Activated CD4-positive, alpha-beta T cell treated with anti-CD3 and anti-CD28 coated beads for 36 hours (primary cell): ENCODE measurements at regions not wholly inside any gene's neighbourhood (a gene's known extent, or its start where the extent isn't known, plus 50 kb on each side); places are given as distances from the start of the nearest gene placed in this dataset.

ENCODE experiments used
- ATAC-seq: fragments of 200-7000 bp; cut with Tn5 transposase; one replicate; pipeline ENCODE4 v1.10.0; 2021; ENCODE audit warnings: mild to moderate bottlenecking, moderate library complexity
- CTCF ChIA-PET: fragments of 350-600 bp; sonication (Branson Sonifier 250); formaldehyde crosslinking; loops from one replicate; lab custom pipeline; 2021; ENCODE audit warnings: antibody characterized with exemption; lab: Charles Lee
- POLR2A ChIA-PET: fragments of 350-600 bp; sonication (Branson Sonifier 250); formaldehyde crosslinking; loops from one replicate; lab custom pipeline; 2021; ENCODE audit warnings: antibody characterized with exemption, inconsistent platforms; lab: Charles Lee
- DNase-seq: peaks from one replicate; pipeline ENCODE4 v3.0.0-alpha.2; 2020
- H3K27ac Mint-ChIP-seq: one replicate; pipeline ENCODE4 v1.8.0; 2021; ENCODE audit warnings: mixed read lengths
- H3K27me3 Mint-ChIP-seq: one replicate; pipeline ENCODE4 v1.8.0; 2021; ENCODE audit warnings: mixed read lengths
- H3K36me3 Mint-ChIP-seq: one replicate; pipeline ENCODE4 v1.8.0; 2021; ENCODE audit warnings: low read depth, mixed read lengths
- H3K4me1 Mint-ChIP-seq: one replicate; pipeline ENCODE4 v1.8.0; 2021; ENCODE audit warnings: mixed read lengths
- H3K4me3 Mint-ChIP-seq: one replicate; pipeline ENCODE4 v1.8.0; 2021; ENCODE audit warnings: mild to moderate bottlenecking, moderate library complexity, mixed read lengths
- H3K9me3 Mint-ChIP-seq: one replicate; pipeline ENCODE4 v1.8.0; 2021; ENCODE audit warnings: low read depth, mixed read lengths
- intact Hi-C, 2 experiments: fragments of 100-400 bp; cut with DNase I in 1 of 2; cut with micrococcal nuclease in 1 of 2; formaldehyde crosslinking; loops; one replicate each; pipeline versions ENCODE4 v1.14.2 to v1.15.1; 2022 to 2024; cut with DNase I, micrococcal nuclease

- no peak for ATAC-seq
- peak; percentile 24 for DNase-seq
- H3K4me3 Mint-ChIP-seq = no peak overlapping the region
- H3K36me3 Mint-ChIP-seq = no peaks in the 10 kb centered on the region
- H3K27ac Mint-ChIP-seq = no peak overlapping the region
- intact Hi-C loops = loop anchor here in 1 of 2 experiments (10.0 kb wide), 2 partner anchors 370 to 460 kb away; no protein-coding TSS in a partner anchor
- H3K4me1 Mint-ChIP-seq = no peaks in the 10 kb centered on the region
- no peaks in the 10 kb centered on the region for H3K9me3 Mint-ChIP-seq
- H3K27me3 Mint-ChIP-seq = no peaks in the 10 kb centered on the region
- ChIA-PET POLR2A (no interaction called here), CTCF (interaction anchor here (0.7 kb wide), 2 partner anchors 51 to 1700 kb away, joined by 3 to 4 read pairs; no protein-coding TSS in a partner anchor)
Observed at GRCh38 chr18:75884728-75885127, 457.2 kb upstream of the SMIM21 start.

DNA sequence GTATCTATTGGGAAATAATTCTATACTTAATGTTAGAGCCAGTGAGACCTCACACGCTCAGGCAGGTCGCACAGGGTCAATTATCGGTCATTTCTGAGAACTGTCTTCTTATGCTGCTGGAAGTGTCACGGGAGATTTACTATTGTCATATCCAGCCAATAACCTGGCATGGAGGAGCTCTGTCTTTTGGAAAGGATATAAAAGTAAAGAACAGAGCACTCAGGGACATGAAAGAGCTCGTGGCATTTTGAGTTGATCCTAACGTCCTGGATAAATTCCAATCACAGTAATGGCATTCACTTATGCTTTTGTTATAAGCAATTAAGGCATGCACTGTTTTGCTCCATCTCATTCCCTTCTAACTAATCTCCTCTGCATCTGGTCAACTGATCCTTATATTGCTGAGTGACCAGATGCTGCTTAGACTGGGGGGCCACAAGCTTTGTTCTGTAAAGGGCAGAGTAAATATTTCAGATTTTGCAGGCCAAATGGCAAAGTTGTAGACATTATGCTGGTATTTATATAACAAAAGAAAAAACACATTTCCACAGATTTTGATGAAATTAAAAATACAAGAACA lies 453.5 kb upstream of the SMIM21 start:
- peaks cover 9% of the 10 kb centered on the region for H3K9me3 Mint-ChIP-seq
- no peak for ATAC-seq
- H3K36me3 Mint-ChIP-seq = no peaks in the 10 kb centered on the region
- peaks cover 4% of the 10 kb centered on the region for H3K27me3 Mint-ChIP-seq
- no peak overlapping the region for H3K27ac Mint-ChIP-seq
- no peak overlapping the region for H3K4me3 Mint-ChIP-seq
- intact Hi-C loops = loop anchor here in 1 of 2 experiments (10.0 kb wide), 2 partner anchors 374 to 464 kb away; no protein-coding TSS in a partner anchor
- H3K4me1 Mint-ChIP-seq = no peaks in the 10 kb centered on the region
- no peak for DNase-seq
- ChIA-PET CTCF (no interaction called here), POLR2A (no interaction called here)

DNA sequence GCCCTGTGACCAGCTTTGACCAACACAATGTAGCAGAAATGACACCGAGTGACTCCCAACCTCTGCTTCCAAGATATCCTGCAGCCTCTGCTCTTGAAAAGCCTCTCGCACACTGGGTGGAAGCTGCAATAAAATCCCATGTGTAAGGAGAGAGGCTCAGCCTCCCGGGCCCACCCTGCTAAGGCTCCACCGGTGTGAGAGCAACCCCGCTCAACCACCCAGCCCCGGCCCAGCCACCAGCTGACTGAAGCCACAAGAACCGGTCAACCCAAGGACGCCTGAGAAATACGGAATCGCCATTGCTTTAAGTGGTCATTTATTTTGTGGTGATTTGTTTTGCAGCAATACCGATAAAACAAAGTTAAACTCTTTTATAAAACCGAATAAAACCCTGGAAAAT lies 452.8 kb upstream of the SMIM21 start:
- DNase-seq (no peak), ATAC-seq (no peak)
- CTCF ChIA-PET = interaction anchor here (0.9 kb wide), 1 partner anchor 374 kb away, joined by 3 read pairs; no protein-coding TSS in a partner anchor
- no peaks in the 10 kb centered on the region for H3K4me1 Mint-ChIP-seq
- POLR2A ChIA-PET = no interaction called here
- intact Hi-C loops = loop anchor here in 1 of 2 experiments (10.0 kb wide), 2 partner anchors 375 to 465 kb away; no protein-coding TSS in a partner anchor
- peaks cover 4% of the 10 kb centered on the region for H3K27me3 Mint-ChIP-seq
- H3K4me3 Mint-ChIP-seq = no peak overlapping the region
- no peaks in the 10 kb centered on the region for H3K36me3 Mint-ChIP-seq
- H3K27ac Mint-ChIP-seq = no peak overlapping the region
- H3K9me3 Mint-ChIP-seq = peaks cover 9% of the 10 kb centered on the region

- Mint-ChIP-seq H3K36me3 (no peaks in the 10 kb centered on the region), H3K4me3 (no peak overlapping the region), H3K4me1 (no peaks in the 10 kb centered on the region), H3K27me3 (peaks cover 4% of the 10 kb centered on the region), H3K27ac (no peak overlapping the region), H3K9me3 (peaks cover 9% of the 10 kb centered on the region)
- ATAC-seq = no peak
- no peak for DNase-seq
- ChIA-PET POLR2A (no interaction called here), CTCF (interaction anchor here (0.6 to 0.9 kb wide), 2 partner anchors 120 to 373 kb away, joined by 3 read pairs; no protein-coding TSS in a partner anchor)
- intact Hi-C loops = no loop called here
Observed at GRCh38 chr18:75879196-75879595, 451.7 kb upstream of the SMIM21 start.

GRCh38 chr18:75875559-75875958 lies 448.1 kb upstream of the SMIM21 start:
- intact Hi-C loops = no loop called here
- DNase-seq (no peak), ATAC-seq (no peak)
- CTCF ChIA-PET = no interaction called here
- Mint-ChIP-seq H3K4me3 (no peak overlapping the region), H3K27ac (no peak overlapping the region), H3K9me3 (peaks cover 9% of the 10 kb centered on the region), H3K4me1 (no peaks in the 10 kb centered on the region), H3K27me3 (peaks cover 6% of the 10 kb centered on the region), H3K36me3 (no peaks in the 10 kb centered on the region)
- POLR2A ChIA-PET = no interaction called here

GRCh38 chr18:75874401-75875089 lies 447.0 kb upstream of the SMIM21 start:
- H3K36me3 Mint-ChIP-seq = no peaks in the 10 kb centered on the region
- DNase-seq (no peak), ATAC-seq (no peak)
- peaks cover 6% of the 10 kb centered on the region for H3K27me3 Mint-ChIP-seq
- H3K4me3 Mint-ChIP-seq = no peak overlapping the region
- peaks cover 9% of the 10 kb centered on the region for H3K9me3 Mint-ChIP-seq
- POLR2A ChIA-PET = no interaction called here
- no peak overlapping the region for H3K27ac Mint-ChIP-seq
- CTCF ChIA-PET = no interaction called here
- no peaks in the 10 kb centered on the region for H3K4me1 Mint-ChIP-seq
- intact Hi-C loops = no loop called here

GRCh38 chr18:75871596-75871995 lies 444.1 kb upstream of the SMIM21 start:
- no peak overlapping the region for H3K4me3 Mint-ChIP-seq
- POLR2A ChIA-PET = no interaction called here
- ATAC-seq = no peak
- no peaks in the 10 kb centered on the region for H3K36me3 Mint-ChIP-seq
- no peak overlapping the region for H3K27ac Mint-ChIP-seq
- no peak for DNase-seq
- peaks cover 2% of the 10 kb centered on the region for H3K27me3 Mint-ChIP-seq
- no peaks in the 10 kb centered on the region for H3K9me3 Mint-ChIP-seq
- no peaks in the 10 kb centered on the region for H3K4me1 Mint-ChIP-seq
- CTCF ChIA-PET = no interaction called here
- intact Hi-C loops = no loop called here

DNA sequence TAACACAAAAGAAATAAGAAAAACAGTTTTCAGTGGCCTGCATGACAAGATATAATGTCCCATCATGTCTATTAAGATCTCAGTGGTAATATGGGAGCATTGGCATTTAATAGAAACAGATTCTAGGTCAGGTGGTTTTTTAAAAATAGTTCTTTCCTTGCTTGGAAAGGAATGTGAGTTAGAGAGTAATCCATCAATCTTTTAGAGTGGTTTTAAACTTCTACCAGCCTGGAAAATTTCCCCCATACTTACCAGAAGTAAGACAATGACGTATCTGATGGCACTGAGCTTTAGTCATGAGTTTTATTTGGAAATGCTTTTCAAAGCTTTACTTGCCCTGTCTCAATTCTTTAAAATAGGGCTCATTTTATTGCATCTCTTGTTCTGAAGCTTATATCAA lies 441.7 kb upstream of the SMIM21 start:
- intact Hi-C loops = no loop called here
- no peak overlapping the region for H3K27ac Mint-ChIP-seq
- CTCF ChIA-PET = no interaction called here

DNA sequence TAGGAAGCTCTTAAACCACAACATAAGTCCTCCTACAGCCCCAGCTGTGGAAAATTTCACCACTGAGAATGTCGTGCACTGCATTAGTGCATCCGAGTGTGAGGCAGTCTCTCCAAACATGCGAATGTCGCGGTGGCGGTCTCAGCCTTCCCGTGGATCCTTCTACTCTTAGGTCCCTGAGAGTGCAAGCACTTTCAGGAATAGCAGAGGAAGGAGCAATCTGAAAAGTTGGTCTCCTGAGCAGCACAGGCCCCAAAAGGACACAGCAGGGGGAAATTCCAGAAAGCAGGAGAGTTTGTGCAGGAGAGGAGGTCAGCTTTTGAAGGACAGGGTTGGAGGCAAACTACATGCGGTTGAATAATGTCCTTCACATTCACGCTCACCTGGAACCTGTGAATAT lies 440.5 kb upstream of the SMIM21 start:
- DNase-seq (no peak), ATAC-seq (no peak)
- H3K27ac Mint-ChIP-seq = no peak overlapping the region
- peaks cover 8% of the 10 kb centered on the region for H3K27me3 Mint-ChIP-seq
- intact Hi-C loops = no loop called here
- no peaks in the 10 kb centered on the region for H3K4me1 Mint-ChIP-seq
- H3K4me3 Mint-ChIP-seq = no peak overlapping the region
- ChIA-PET POLR2A (no interaction called here), CTCF (no interaction called here)
- H3K36me3 Mint-ChIP-seq = no peaks in the 10 kb centered on the region
- H3K9me3 Mint-ChIP-seq = no peaks in the 10 kb centered on the region

More for the DNA sequence above, 441.7 kb upstream of the SMIM21 start:
- DNase-seq (no peak), ATAC-seq (no peak)
- POLR2A ChIA-PET = no interaction called here
- no peaks in the 10 kb centered on the region for H3K9me3 Mint-ChIP-seq
- H3K27me3 Mint-ChIP-seq = peaks cover 8% of the 10 kb centered on the region
- H3K4me3 Mint-ChIP-seq = no peak overlapping the region
- no peaks in the 10 kb centered on the region for H3K4me1 Mint-ChIP-seq
- H3K36me3 Mint-ChIP-seq = no peaks in the 10 kb centered on the region

- ChIA-PET CTCF (no interaction called here), POLR2A (no interaction called here)
- no peaks in the 10 kb centered on the region for H3K9me3 Mint-ChIP-seq
- DNase-seq (no peak), ATAC-seq (no peak)
- no peak overlapping the region for H3K4me3 Mint-ChIP-seq
- no peaks in the 10 kb centered on the region for H3K36me3 Mint-ChIP-seq
- H3K27ac Mint-ChIP-seq = no peak overlapping the region
- peaks cover 20% of the 10 kb centered on the region for H3K27me3 Mint-ChIP-seq
- no peaks in the 10 kb centered on the region for H3K4me1 Mint-ChIP-seq
- intact Hi-C loops = no loop called here
Observed at GRCh38 chr18:75865639-75866038, 438.1 kb upstream of the SMIM21 start.

DNA sequence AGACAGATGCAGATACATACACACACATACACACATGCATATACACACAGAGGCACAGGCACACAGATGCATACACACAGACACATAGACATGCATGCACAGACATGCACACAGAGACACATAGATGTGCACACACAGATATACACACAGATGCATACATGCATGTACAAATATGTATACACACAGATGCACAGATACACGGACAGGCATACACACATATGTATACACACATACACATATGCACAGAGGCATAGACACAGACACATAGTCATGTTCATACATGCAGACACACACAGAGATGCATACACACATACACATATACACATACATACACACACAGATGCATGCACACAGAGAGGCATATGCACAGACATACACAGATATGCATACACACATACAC lies 437.3 kb upstream of the SMIM21 start:
- Mint-ChIP-seq H3K27ac (no peak overlapping the region), H3K27me3 (peaks cover 24% of the 10 kb centered on the region), H3K4me1 (no peaks in the 10 kb centered on the region), H3K36me3 (no peaks in the 10 kb centered on the region), H3K4me3 (no peak overlapping the region), H3K9me3 (no peaks in the 10 kb centered on the region)
- ATAC-seq (no peak), DNase-seq (no peak)
- POLR2A ChIA-PET = no interaction called here
- intact Hi-C loops = no loop called here
- CTCF ChIA-PET = no interaction called here

DNA sequence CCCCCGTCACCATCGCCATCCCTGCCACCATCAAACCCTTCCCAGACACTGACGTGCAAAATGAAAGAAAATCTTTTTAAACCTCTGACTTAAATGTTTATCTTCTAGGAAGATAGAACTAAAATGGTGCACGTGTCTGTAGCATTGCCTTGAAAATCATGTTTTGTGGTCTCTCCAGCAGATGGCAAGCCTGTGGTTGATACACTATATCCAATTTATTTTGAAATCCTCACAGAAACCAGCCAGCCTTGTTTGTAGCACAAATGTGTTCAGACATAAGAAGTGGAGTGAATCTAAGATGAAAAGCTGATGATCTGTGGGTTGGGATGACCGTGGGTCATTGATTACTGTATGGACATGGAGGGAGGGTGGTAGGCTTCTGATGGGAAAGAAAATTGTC lies 436.2 kb upstream of the SMIM21 start:
- intact Hi-C loops = no loop called here
- ATAC-seq (no peak), DNase-seq (no peak)
- Mint-ChIP-seq H3K27me3 (peaks cover 29% of the 10 kb centered on the region), H3K4me3 (no peak overlapping the region), H3K36me3 (no peaks in the 10 kb centered on the region), H3K9me3 (no peaks in the 10 kb centered on the region), H3K27ac (no peak overlapping the region), H3K4me1 (no peaks in the 10 kb centered on the region)
- ChIA-PET POLR2A (no interaction called here), CTCF (no interaction called here)
